ENCODE measurements at regions not wholly inside any gene's neighbourhood (a gene's known extent, or its start where the extent isn't known, plus 50 kb on each side); places are given as distances from the start of the nearest gene placed in this dataset.

DNA sequence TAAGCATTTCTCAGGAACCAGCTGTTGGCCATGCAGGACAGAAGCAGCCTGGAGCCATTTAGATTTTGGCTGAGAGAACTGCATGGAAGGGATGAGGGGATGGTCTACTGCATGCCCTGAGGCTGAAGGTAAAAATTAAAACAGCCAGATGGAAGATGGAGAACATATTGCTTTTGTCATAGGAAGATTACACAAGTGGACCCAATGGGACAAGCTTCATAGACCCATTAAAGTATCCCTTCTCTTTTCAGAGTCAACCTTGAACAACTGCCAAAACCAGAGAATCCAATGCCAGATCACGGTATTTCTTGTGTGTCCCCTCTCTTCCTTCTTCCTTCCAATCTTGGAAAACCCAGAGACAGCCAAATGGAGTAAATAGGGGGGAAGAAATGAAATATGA lies 253.4 kb downstream of the NR2F1-AS1 start:
- no peak for TF ChIP-seq CTCF (conservative IDR thresholded peaks at IDR 0.05; ENCODE audit: low read length)
- TF ChIP-seq EZH2phosphoT487 (IDR thresholded peaks at IDR 0.05; ENCODE audit: borderline replicate concordance, low read depth, low read length), result no peak

All from OCI-LY7 (cell line).